Spleen (tissue), 7 donors: ENCODE measurements at regions not wholly inside any gene's neighbourhood (a gene's known extent, or its start where the extent isn't known, plus 50 kb on each side); places are given as distances from the start of the nearest gene placed in this dataset.

Experiments
- CTCF ChIP-seq, 11 experiments: fragments of 200-600 bp in 7 of 11; fragments of 450-650 bp in 4 of 11; sonication (generic) in 4 of 11; IDR thresholded peaks in 8 of 11; conservative IDR thresholded peaks in 3 of 11; 1 replicate in 7 of 11; 2 replicates in 4 of 11; pipeline versions ENCODE4 v1.4.0 to v1.8.0; 2016 to 2021; ENCODE audit warnings: antibody characterized with exemption in 11 of 11, inconsistent platforms in 4 of 11, mild to moderate bottlenecking in 1 of 11
- POLR2A ChIP-seq, 3 donors: fragments of 450-650 bp; IDR thresholded peaks; one replicate each; pipeline ENCODE4 v1.5.1; 2017; ENCODE audit warnings: antibody characterized with exemption in 3 of 3, mild to moderate bottlenecking in 1 of 3
- POLR2AphosphoS5 ChIP-seq, 3 donors: sonication (generic); formaldehyde crosslinking; IDR thresholded peaks; one replicate each; pipeline ENCODE4 v1.5.1; 2017; ENCODE audit warnings: antibody characterized with exemption in 3 of 3
- donor health status: DM: no; HTN: no; CAD: no; lungs with moderate emphysema.
- donor health status: DM: no; HTN: no; CAD: no.
- donor health status: DM: no; HTN: no; CAD: no.

- no peak for TF ChIP-seq CTCF (IDR thresholded peaks at IDR 0.05 in 8 of 11, conservative IDR thresholded peaks at IDR 0.05 in 3 of 11)
- TF ChIP-seq POLR2AphosphoS5 (IDR thresholded peaks at IDR 0.05): no peak
- no peak for TF ChIP-seq POLR2A (IDR thresholded peaks at IDR 0.05)
Observed at GRCh38 chr10:84683980-84684740, 355.8 kb downstream of the CCSER2 start.
